Stimulated activated naive B cell treated with anti-CD40 and anti-IgM and Interleukin-4, amounts not matched to agents 10 μg/mL and 1 μg/mL and 100 μg/mL, for 72 hours (primary cell): ENCODE measurements at regions not wholly inside any gene's neighbourhood (a gene's known extent, or its start where the extent isn't known, plus 50 kb on each side); places are given as distances from the start of the nearest gene placed in this dataset.
"Not testable (repeated sequence)": the region's sequence is repeated elsewhere in the genome, so short reads cannot be mapped to it uniquely, and the experiment has no call there.

Experiments
- ATAC-seq, 2 donors: fragments of 150-1000 bp; cut with Tn5 transposase; replicated peaks; 2 replicates each; pipeline ENCODE4 v1.10.0; 2021; ENCODE audit warnings: moderate library complexity in 1 of 2
- DNase-seq: peaks from one replicate; pipeline ENCODE4 v3.0.0; 2021
- H3K27ac Mint-ChIP-seq: one replicate; pipeline ENCODE4 v1.8.0; 2022; ENCODE audit warnings: mild to moderate bottlenecking, mixed read lengths
- H3K27me3 Mint-ChIP-seq, 2 donors: one replicate each; pipeline ENCODE4 v1.8.0; 2022; ENCODE audit warnings: mixed read lengths in 2 of 2
- H3K36me3 Mint-ChIP-seq, 2 donors: one replicate each; pipeline ENCODE4 v1.8.0; 2022; ENCODE audit warnings: mixed read lengths in 2 of 2, mild to moderate bottlenecking in 1 of 2
- H3K4me1 Mint-ChIP-seq, 2 donors: one replicate each; pipeline ENCODE4 v1.8.0; 2022; ENCODE audit warnings: mixed read lengths in 2 of 2, mild to moderate bottlenecking in 1 of 2
- H3K4me3 Mint-ChIP-seq, 2 donors: one replicate each; pipeline ENCODE4 v1.8.0; 2022; ENCODE audit warnings: mild to moderate bottlenecking in 2 of 2, mixed read lengths in 2 of 2, moderate library complexity in 1 of 2
- H3K9me3 Mint-ChIP-seq, 2 donors: one replicate each; pipeline ENCODE4 v1.8.0; 2022; ENCODE audit warnings: mixed read lengths in 2 of 2, mild to moderate bottlenecking in 1 of 2

DNA sequence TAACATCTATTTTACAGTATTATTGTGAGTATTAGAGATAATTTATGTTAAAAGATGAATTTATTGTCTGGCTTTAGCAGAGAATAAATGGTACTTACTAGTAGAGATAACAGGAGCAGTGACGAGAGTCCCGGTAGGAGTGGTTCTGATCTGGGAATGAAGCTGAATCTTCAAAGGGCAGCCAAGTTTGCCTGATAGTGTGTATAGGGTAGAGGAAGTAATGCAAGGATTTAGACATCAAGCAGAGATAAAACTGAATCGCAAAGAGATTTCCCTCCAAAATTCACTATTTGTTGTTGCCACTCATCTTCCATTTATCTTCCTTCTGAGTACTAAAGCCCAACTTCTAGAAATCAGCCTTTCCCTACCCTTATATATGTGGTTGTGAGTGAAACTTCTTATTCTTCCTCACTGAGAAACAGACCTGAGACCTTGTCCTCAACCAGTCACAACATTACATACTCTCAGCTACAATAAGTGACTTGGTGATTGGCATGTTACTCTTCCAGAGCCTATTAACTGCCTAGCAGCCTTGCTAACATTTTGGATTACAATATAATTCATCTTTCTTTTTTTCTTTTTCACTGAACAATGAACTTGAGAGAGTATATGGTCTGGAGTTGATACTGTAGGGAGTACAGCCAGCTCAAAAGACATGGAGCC, 692.7 kb upstream of the ZNF385D start:
- H3K4me1 Mint-ChIP-seq, result no peaks in the 10 kb centered on the region
- DNase-seq, result no peak
- no peak overlapping the region for H3K4me3 Mint-ChIP-seq
- no peaks in the 10 kb centered on the region for H3K27me3 Mint-ChIP-seq
- H3K27ac Mint-ChIP-seq, result no peak overlapping the region
- ATAC-seq, result no peak
- no peaks in the 10 kb centered on the region for H3K36me3 Mint-ChIP-seq
- peaks cover 0 to 3% of the 10 kb centered on the region in 2 donors for H3K9me3 Mint-ChIP-seq

DNA sequence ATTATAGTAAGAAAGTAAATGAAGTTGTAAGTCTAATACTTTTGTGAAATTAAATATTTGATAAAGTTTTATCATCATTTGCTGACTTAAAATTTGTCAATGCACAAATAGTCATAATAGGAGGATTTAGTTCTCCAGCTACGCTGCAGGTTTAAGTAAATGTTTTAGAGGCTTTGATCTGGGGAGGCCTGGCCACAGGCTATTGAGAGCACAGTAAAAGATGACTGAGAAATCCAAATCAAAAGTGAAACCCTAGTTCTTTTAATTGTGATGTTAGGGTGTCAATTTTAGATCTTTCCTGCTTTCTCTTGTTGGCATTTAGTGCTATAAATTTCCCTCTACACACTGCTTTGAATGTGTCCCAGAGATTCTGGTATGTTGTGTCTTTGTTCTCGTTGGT, 694.3 kb upstream of the ZNF385D start:
- not testable (repeated sequence) for H3K36me3 Mint-ChIP-seq, ATAC-seq, H3K4me3 Mint-ChIP-seq, H3K27ac Mint-ChIP-seq, H3K4me1 Mint-ChIP-seq, H3K9me3 Mint-ChIP-seq, DNase-seq, H3K27me3 Mint-ChIP-seq

DNA sequence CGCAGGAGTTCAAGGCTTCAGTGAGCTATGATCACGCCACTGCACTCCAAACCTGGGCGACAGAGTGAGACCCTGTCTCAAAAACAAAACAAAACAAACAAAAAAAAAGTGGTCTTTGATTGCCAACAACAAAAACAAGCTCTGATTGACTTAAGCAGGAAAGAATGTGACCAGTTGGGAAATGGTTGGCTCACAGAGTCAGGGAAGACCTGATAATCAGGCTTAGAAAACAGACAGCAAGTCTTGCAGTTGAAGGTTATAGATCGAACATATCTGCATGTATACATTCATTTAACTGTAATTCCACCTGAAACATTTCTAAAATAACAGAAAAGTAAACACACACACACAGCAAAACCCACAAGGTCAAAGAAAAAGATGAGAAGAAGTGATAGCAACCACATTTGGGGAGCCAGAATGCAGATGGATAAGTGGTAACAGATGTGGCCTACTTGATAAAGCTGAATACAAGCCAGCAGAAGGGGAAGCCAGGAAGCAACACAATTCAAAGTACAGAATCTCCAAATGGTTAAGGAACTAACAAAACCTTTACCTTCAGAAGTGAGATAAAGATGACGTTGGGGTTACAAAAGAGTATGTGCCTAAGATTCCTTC, 699.9 kb upstream of the ZNF385D start:
- no peak for DNase-seq
- Mint-ChIP-seq H3K27me3 (no peaks in the 10 kb centered on the region), H3K36me3 (no peaks in the 10 kb centered on the region)

DNA sequence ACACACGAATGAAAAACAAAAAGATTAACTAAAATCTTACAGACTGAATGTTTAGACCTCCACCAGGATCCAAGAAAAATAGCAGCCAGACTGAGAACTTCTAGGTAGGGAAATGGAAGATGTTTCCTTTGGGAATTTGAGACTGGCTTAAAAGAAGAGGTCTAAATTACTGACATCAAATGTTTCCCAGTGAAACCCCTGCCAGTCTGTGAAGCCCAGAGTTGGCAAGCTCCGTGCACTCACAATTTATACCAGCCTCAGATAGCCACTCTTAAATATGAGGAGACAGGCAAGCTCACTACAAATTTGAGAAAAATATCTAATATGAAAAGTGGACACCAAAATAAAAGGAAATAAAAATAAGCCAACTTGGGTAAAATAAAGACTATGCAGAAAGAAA, 700.5 kb upstream of the ZNF385D start:
- no peak for ATAC-seq
- H3K9me3 Mint-ChIP-seq, result no peaks in the 10 kb centered on the region
- H3K36me3 Mint-ChIP-seq, result no peaks in the 10 kb centered on the region
- H3K4me1 Mint-ChIP-seq, result no peaks in the 10 kb centered on the region
- no peak overlapping the region for H3K4me3 Mint-ChIP-seq
- no peaks in the 10 kb centered on the region for H3K27me3 Mint-ChIP-seq
- H3K27ac Mint-ChIP-seq, result no peak overlapping the region
- DNase-seq, result no peak

More for the DNA sequence above, 699.9 kb upstream of the ZNF385D start:
- ATAC-seq, result no peak
- peaks cover 0 to 3% of the 10 kb centered on the region in 2 donors for H3K9me3 Mint-ChIP-seq
- H3K27ac Mint-ChIP-seq, result no peak overlapping the region
- H3K4me1 Mint-ChIP-seq, result no peaks in the 10 kb centered on the region
- H3K4me3 Mint-ChIP-seq, result no peak overlapping the region

DNA sequence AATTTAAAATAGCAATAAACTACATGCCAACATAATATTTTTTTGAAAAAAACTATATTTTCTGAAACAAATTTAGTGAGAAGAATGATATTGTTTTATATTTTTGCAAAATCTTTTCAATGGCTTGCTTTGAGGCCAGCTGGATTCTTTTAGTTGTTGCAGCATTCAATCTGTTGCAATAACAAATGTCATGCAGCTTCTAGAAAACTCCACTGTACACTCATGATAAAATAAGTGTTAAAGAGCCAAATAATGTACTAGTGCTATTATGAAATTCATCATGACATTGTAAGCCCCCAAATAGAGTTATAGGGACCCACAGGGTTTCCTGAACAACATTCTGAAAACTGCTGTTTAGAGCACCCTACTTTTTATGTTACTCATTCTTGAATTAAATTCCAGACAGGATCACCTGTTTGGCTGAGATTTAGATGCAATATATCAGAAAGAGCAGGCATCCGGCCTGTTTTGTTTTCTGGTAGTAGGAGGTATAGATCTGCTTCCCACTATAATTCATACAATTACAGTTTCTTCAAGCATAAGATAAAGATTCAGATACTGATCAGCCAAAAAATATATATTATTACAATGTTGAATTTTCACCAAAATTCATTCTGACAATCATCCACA, 703.0 kb upstream of the ZNF385D start:
- no peak overlapping the region for H3K4me3 Mint-ChIP-seq
- H3K36me3 Mint-ChIP-seq, result no peaks in the 10 kb centered on the region
- ATAC-seq (no peak), DNase-seq (no peak)
- H3K27ac Mint-ChIP-seq, result no peak overlapping the region
- H3K4me1 Mint-ChIP-seq, result no peaks in the 10 kb centered on the region
- H3K27me3 Mint-ChIP-seq, result no peaks in the 10 kb centered on the region
- H3K9me3 Mint-ChIP-seq, result no peaks in the 10 kb centered on the region

DNA sequence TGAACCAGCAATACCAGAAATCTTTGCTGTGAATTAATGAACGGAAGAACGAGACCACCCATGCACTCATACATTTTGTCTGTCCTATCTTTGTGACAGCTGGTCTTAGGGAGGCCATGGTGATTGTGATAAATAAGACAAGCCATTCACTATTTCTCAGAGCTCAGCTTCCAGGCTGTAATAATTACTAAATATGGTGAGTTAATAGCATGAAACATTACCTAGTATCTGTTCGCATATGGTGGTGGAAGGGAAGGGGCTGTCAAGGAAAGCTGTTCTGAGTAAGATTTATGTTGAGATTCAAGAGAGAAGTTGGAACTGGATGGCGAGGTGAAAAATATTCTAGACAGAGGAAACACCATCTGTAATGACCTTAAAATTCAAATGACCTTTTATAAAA, 719.0 kb upstream of the ZNF385D start:
- Mint-ChIP-seq H3K27ac (no peak overlapping the region), H3K4me1 (no peaks in the 10 kb centered on the region), H3K9me3 (no peaks in the 10 kb centered on the region), H3K36me3 (no peaks in the 10 kb centered on the region), H3K4me3 (no peak overlapping the region), H3K27me3 (no peaks in the 10 kb centered on the region)
- DNase-seq (no peak), ATAC-seq (no peak)

DNA sequence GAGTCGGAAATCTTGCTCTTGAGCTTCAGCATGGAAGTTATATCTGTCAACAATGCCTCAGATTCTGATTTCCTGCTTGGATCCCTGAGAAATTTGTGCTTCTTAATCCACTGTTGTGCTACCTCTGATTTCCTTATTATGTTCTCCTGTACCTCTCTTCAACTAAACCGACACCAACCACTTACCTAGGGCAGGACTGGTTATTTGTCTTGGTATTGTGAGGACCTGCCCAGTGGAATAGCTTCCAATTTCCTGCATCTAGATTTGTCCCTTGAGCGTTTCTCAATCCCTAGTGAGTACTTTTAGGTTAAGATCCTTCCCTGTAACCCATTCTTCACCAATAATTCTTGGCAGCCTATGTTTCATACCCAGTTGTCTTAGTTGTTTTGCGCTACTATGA, 720.5 kb upstream of the ZNF385D start:
- DNase-seq (no peak), ATAC-seq (no peak)
- no peak overlapping the region for H3K27ac Mint-ChIP-seq
- no peak overlapping the region for H3K4me3 Mint-ChIP-seq
- H3K4me1 Mint-ChIP-seq, result no peaks in the 10 kb centered on the region
- H3K27me3 Mint-ChIP-seq, result no peaks in the 10 kb centered on the region
- H3K36me3 Mint-ChIP-seq, result no peaks in the 10 kb centered on the region
- H3K9me3 Mint-ChIP-seq, result no peaks in the 10 kb centered on the region

DNA sequence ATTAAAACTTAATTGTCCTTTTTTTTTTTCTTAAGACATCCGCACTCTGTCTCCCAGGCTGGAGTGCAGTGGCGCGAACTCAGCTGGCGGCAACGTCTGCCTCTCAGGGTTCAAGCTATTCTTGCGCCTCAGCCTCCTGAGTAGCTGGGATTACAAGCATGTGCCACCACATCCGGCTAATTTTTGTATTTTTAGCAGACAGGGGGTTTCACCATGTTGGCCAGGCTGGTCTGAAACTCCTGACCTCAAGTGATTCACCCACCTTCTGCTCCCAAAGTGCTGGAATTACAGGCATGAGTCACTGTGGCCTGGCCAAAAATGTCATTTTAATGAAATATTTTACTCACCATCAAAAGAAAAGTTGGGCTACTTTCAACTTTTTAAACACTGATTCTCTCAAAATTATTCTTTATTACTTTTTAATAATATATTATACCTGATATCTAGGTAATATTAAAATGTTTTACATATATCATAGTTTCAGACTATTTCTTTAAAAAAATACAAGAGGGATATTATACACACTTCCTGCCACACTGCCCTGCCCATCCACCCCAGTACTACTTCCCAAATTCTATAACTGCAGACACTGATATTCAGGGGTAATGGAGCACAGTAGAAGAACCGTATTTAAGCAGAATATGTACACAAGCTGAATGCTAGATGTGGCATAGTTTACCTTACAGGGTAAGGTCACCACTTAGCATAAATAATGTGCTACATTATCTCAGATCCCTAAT, 723.9 kb upstream of the ZNF385D start:
- Mint-ChIP-seq H3K36me3 (no peaks in the 10 kb centered on the region), H3K9me3 (no peaks in the 10 kb centered on the region), H3K4me1 (no peaks in the 10 kb centered on the region), H3K27ac (no peak overlapping the region), H3K27me3 (no peaks in the 10 kb centered on the region), H3K4me3 (no peak overlapping the region)
- DNase-seq, result no peak
- no peak for ATAC-seq

DNA sequence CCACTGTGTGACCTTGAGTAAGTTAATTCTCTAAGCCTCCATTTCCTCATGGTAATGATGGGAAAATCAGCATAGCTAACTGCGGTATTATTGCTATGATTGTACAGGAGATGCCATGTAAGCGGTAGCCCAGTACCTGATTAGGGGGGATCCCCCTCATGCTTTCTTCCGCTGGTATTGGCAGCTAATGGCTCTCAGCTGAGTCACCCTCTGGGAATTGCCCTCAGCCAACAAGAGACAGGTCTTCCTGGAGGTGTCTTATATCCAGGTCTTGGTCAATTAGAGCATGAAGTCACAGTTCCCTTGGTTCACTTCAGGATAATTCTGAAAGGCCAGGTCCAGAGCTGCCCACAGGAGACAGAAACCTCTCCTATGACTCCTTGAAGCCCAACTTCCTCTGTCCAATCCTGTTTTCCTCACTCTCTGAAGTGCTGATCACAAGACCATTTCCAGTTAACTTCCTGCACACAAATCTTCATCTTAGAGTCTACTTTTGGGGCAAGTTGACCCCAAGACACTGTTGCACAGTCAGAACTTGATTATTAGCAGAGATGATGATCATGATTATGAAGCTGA, 724.7 kb upstream of the ZNF385D start:
- no peaks in the 10 kb centered on the region for H3K27me3 Mint-ChIP-seq
- no peak for ATAC-seq
- DNase-seq, result no peak
- H3K4me3 Mint-ChIP-seq, result no peak overlapping the region
- H3K27ac Mint-ChIP-seq, result no peak overlapping the region
- H3K4me1 Mint-ChIP-seq, result no peaks in the 10 kb centered on the region
- no peaks in the 10 kb centered on the region for H3K36me3 Mint-ChIP-seq
- no peaks in the 10 kb centered on the region for H3K9me3 Mint-ChIP-seq

DNA sequence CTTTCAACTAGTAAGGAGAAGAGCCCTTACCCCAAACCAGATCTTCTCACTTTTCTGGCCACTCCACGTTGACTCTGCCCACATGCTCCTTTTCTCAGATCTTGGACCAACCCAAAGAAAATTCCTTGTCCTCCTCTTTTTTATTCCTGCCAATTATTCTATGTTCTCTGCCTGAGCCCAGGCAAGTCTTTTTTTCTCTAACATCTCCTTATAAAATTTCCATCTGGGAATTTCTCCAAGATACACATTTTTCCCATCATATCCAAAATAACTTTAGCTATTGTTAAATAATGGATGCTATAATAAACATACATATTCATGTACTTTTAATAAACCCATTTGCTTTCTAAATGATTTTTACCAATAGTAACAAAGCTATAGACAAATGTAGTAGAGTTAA, 726.0 kb upstream of the ZNF385D start:
- Mint-ChIP-seq H3K27me3 (no peaks in the 10 kb centered on the region), H3K36me3 (no peaks in the 10 kb centered on the region), H3K4me3 (no peak overlapping the region), H3K9me3 (no peaks in the 10 kb centered on the region), H3K27ac (no peak overlapping the region), H3K4me1 (no peaks in the 10 kb centered on the region)
- no peak for ATAC-seq
- DNase-seq, result no peak

DNA sequence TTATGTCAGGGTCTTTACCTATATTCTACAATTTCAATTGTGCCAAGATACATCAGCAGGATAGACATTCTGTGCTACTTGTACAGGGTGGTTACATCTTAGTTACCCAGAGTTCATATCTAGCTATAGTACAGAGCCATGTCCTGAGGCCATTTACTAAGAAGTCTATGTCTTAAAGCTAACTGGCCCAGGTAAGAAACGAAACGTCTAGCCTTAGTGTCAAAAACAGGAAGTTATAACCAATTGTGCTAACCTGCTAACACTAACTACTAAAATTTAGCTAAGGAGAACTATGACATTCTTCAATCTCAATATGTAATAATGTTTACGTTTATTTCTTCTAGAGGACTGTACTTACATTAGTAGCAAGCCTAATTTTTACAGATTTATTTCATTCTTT, 717.2 kb upstream of the UBE2E2 start:
- Mint-ChIP-seq H3K9me3 (peaks cover 0 to 1% of the 10 kb centered on the region in 2 donors), H3K4me1 (no peaks in the 10 kb centered on the region), H3K27ac (no peak overlapping the region), H3K4me3 (no peak overlapping the region), H3K36me3 (no peaks in the 10 kb centered on the region), H3K27me3 (no peaks in the 10 kb centered on the region)
- ATAC-seq, result no peak
- no peak for DNase-seq

DNA sequence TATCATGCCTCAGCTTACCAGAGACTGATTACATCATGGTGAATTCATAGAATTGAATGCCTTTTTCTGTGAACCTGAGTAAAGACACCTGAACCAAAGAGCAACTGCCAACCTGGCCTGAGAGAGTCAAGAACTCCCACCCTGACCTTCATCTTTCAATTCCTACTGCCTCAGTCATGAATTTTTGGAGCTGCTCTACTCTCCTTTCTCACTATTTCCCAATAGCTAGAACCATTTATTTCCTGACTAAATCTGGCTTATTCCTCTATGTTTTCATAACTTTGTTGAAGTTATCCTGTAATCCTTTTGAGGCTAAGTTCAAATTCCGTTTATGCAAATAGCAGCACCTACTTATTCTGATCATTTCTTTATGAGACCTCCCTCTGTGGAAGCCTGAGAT, 712.4 kb upstream of the UBE2E2 start:
- no peaks in the 10 kb centered on the region for H3K9me3 Mint-ChIP-seq

DNA sequence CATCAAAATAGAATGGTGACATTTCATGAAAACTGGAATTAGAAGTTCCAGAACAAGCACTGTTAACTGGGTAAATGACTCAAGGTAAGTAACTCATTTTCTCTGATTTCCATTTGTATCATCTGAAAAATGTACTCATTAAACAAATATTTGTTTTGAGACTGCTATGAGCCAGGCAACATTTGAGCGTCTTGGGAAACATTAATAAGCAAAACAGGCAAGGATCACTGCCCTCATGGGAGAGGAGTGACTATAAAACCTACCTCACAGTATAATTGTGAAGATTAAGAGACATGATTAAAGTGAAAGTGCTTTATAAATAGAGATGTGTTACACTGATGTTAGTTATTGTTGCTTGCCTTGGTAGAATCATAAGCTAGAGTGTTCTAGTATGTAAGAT, 711.8 kb upstream of the UBE2E2 start:
- no peak for ATAC-seq
- Mint-ChIP-seq H3K9me3 (peaks cover 0 to under 1% of the 10 kb centered on the region in 2 donors), H3K27ac (no peak overlapping the region), H3K27me3 (no peaks in the 10 kb centered on the region), H3K36me3 (no peaks in the 10 kb centered on the region), H3K4me3 (no peak overlapping the region), H3K4me1 (no peaks in the 10 kb centered on the region)
- DNase-seq, result no peak

More for the DNA sequence above, 712.4 kb upstream of the UBE2E2 start:
- H3K4me3 Mint-ChIP-seq, result no peak overlapping the region
- DNase-seq (no peak), ATAC-seq (no peak)
- no peak overlapping the region for H3K27ac Mint-ChIP-seq
- no peaks in the 10 kb centered on the region for H3K36me3 Mint-ChIP-seq
- H3K4me1 Mint-ChIP-seq, result no peaks in the 10 kb centered on the region
- H3K27me3 Mint-ChIP-seq, result no peaks in the 10 kb centered on the region

DNA sequence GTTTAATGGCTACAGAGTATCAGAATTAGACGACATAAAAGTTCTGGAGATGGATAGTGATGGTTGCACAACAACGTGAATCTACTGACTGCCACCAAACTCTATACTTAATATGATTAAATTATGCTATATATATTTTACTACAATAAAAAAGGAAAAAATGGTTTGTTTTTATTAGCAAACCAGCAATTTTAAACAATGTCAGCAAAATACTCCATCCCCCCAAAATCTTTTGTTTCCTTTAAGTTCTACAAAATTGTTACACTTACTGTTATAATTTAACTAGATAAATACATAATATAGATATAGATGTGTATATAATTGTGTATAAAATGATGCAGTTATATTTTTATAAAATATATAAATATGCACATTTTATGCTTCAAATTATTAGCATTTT, 710.8 kb upstream of the UBE2E2 start:
- H3K4me1 Mint-ChIP-seq, result no peaks in the 10 kb centered on the region

More for the DNA sequence above, 710.8 kb upstream of the UBE2E2 start:
- DNase-seq (no peak), ATAC-seq (no peak)
- Mint-ChIP-seq H3K27me3 (no peaks in the 10 kb centered on the region), H3K36me3 (no peaks in the 10 kb centered on the region), H3K9me3 (peaks cover 0 to 3% of the 10 kb centered on the region in 2 donors), H3K27ac (no peak overlapping the region), H3K4me3 (no peak overlapping the region)
